Neural crest cell (in vitro differentiated cells): ENCODE measurements at regions not wholly inside any gene's neighbourhood (a gene's known extent, or its start where the extent isn't known, plus 50 kb on each side); places are given as distances from the start of the nearest gene placed in this dataset.

Experiments used
- DNase-seq: peaks from one replicate; pipeline ENCODE4 v3.0.0; 2021; ENCODE audit warnings: low read depth, mixed read lengths, low spot score
- H3K27ac Mint-ChIP-seq: one replicate; pipeline ENCODE4 v1.8.0; 2021; ENCODE audit warnings: mild to moderate bottlenecking, mixed read lengths; ENCODE audit not compliant: unreplicated experiment
- H3K27me3 Mint-ChIP-seq: 2 replicates; pipeline ENCODE4 v1.8.0; 2021; ENCODE audit warnings: low read depth, mild to moderate bottlenecking, mixed read lengths
- H3K36me3 Mint-ChIP-seq: 2 replicates; pipeline ENCODE4 v1.8.0; 2021; ENCODE audit warnings: low read depth, mild to moderate bottlenecking, mixed read lengths
- H3K4me1 Mint-ChIP-seq: 2 replicates; pipeline ENCODE4 v1.8.0; 2021; ENCODE audit warnings: mixed read lengths
- H3K4me3 Mint-ChIP-seq: one replicate; pipeline ENCODE4 v1.8.0; 2021; ENCODE audit warnings: mild to moderate bottlenecking, mixed read lengths
- H3K9me3 Mint-ChIP-seq: 2 replicates; pipeline ENCODE4 v1.8.0; 2021; ENCODE audit warnings: mixed read lengths
- CTCF ChIP-seq: fragments of 200-600 bp; sonication (generic); conservative IDR thresholded peaks from 2 replicates; pipeline ENCODE4 v1.5.0; 2021; ENCODE audit warnings: antibody characterized with exemption, mild to moderate bottlenecking

- H3K27me3 Mint-ChIP-seq: no peaks in the 10 kb centered on the region
- no peak overlapping the region for H3K4me3 Mint-ChIP-seq
- DNase-seq: no peak
- no peaks in the 10 kb centered on the region for H3K36me3 Mint-ChIP-seq
- peak overlapping the region; percentile 87 for H3K27ac Mint-ChIP-seq
- peaks cover 21% of the 10 kb centered on the region for H3K4me1 Mint-ChIP-seq
- no peak for TF ChIP-seq CTCF
- no peaks in the 10 kb centered on the region for H3K9me3 Mint-ChIP-seq
These were observed 117.4 kb upstream of the ADAMTS9 start for GRCh38 chr3:64805248-64805647.

- DNase-seq: no peak
- Mint-ChIP-seq H3K27me3 (no peaks in the 10 kb centered on the region), H3K9me3 (no peaks in the 10 kb centered on the region), H3K36me3 (no peaks in the 10 kb centered on the region), H3K27ac (no peak overlapping the region), H3K4me1 (peaks cover 21% of the 10 kb centered on the region), H3K4me3 (no peak overlapping the region)
- TF ChIP-seq CTCF: no peak
These were observed 115.7 kb upstream of the ADAMTS9 start for GRCh38 chr3:64803469-64803868.

DNA sequence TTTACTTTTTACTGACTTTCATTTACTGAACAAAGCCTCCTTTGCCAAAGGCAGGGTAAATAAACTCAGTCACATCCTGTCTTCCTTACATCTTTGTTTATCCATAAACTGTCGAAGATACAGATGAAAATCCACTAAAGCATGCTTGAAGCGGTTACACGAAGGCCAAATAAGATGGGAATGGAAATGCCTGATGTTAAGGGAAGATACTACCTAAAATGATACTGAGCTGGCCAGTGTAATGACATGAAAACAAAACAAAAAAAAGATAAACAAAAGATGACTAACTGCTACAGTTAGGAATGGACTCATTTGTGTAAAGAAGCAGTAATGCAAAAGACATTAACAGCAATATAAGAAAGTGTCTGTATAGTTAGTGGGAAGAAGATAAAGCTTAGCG, 114.7 kb upstream of the ADAMTS9 start:
- Mint-ChIP-seq H3K27ac (no peak overlapping the region), H3K36me3 (no peaks in the 10 kb centered on the region), H3K4me1 (peaks cover 21% of the 10 kb centered on the region), H3K4me3 (no peak overlapping the region), H3K9me3 (no peaks in the 10 kb centered on the region), H3K27me3 (no peaks in the 10 kb centered on the region)
- no peak for DNase-seq
- TF ChIP-seq CTCF: no peak

- Mint-ChIP-seq H3K4me1 (peaks cover 21% of the 10 kb centered on the region), H3K36me3 (no peaks in the 10 kb centered on the region), H3K4me3 (no peak overlapping the region), H3K27ac (no peak overlapping the region), H3K27me3 (no peaks in the 10 kb centered on the region), H3K9me3 (no peaks in the 10 kb centered on the region)
- TF ChIP-seq CTCF: no peak
- no peak for DNase-seq
These were observed 114.1 kb upstream of the ADAMTS9 start for GRCh38 chr3:64801856-64802255.

DNA sequence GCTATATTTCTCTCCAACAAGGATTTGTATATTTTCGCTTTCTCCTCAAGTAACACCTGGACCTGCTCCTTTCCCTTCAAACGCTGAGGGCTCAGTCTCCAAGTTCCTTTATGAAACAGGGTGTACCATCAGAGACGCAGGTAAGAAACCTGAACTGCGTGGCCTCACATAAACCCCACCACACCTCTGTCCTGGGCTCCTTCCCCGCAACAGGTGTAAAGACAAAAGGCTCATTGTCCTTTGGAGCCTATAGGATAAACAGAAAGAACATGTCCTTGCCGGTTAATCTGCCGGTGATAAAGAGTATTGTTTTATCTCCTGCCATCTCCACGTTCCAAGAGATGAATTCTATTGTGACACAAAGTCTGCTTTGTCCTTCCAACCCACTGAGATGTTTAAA, 111.8 kb upstream of the ADAMTS9 start:
- Mint-ChIP-seq H3K4me1 (peaks cover 7% of the 10 kb centered on the region), H3K9me3 (no peaks in the 10 kb centered on the region), H3K36me3 (no peaks in the 10 kb centered on the region), H3K27me3 (no peaks in the 10 kb centered on the region), H3K27ac (no peak overlapping the region), H3K4me3 (no peak overlapping the region)
- no peak for DNase-seq
- TF ChIP-seq CTCF: no peak

GRCh38 chr3:64798316-64798715, 110.5 kb upstream of the ADAMTS9 start:
- Mint-ChIP-seq H3K4me1 (peaks cover 6% of the 10 kb centered on the region), H3K9me3 (no peaks in the 10 kb centered on the region), H3K27ac (no peak overlapping the region), H3K4me3 (no peak overlapping the region), H3K27me3 (no peaks in the 10 kb centered on the region), H3K36me3 (no peaks in the 10 kb centered on the region)
- no peak for DNase-seq
- TF ChIP-seq CTCF: no peak
